HCT116 (cell line): ENCODE measurements at regions not wholly inside any gene's neighbourhood (a gene's known extent, or its start where the extent isn't known, plus 50 kb on each side); places are given as distances from the start of the nearest gene placed in this dataset.

ENCODE experiments used
- EZH2 ChIP-seq: fragments of 200-600 bp; sonication (generic); IDR thresholded peaks from 2 replicates; pipeline ENCODE4 v1.6.1; 2017; ENCODE audit warnings: antibody characterized with exemption, mixed run types
- RAD21 ChIP-seq: IDR thresholded peaks from 2 replicates; pipeline ENCODE4 v1.6.1; 2012; ENCODE audit warnings: low read depth, mild to moderate bottlenecking
- TF ChIP-seq, protein P1 (sequence below): IDR thresholded peaks from 2 replicates; pipeline ENCODE4 v1.6.1; 2012; ENCODE audit warnings: low read depth
- TF ChIP-seq, protein P2 (sequence below), 3 experiments: fragments of 200-600 bp in 1 of 3; sonication (generic) in 1 of 3; IDR thresholded peaks in 2 of 3; conservative IDR thresholded peaks in 1 of 3; 2 replicates each; pipeline ENCODE4 v1.5.1; 2012 to 2017; ENCODE audit warnings: low read depth in 2 of 3, low read length in 2 of 3, antibody characterized with exemption in 1 of 3, borderline replicate concordance in 1 of 3, control low read depth in 1 of 3, mild to moderate bottlenecking in 1 of 3, mixed read lengths in 1 of 3, mixed run types in 1 of 3, moderate library complexity in 1 of 3; ENCODE audit not compliant: insufficient read depth in 1 of 3
- TF ChIP-seq, protein P3 (sequence below): IDR thresholded peaks from 2 replicates; pipeline ENCODE4 v1.6.1; 2012

DNA sequence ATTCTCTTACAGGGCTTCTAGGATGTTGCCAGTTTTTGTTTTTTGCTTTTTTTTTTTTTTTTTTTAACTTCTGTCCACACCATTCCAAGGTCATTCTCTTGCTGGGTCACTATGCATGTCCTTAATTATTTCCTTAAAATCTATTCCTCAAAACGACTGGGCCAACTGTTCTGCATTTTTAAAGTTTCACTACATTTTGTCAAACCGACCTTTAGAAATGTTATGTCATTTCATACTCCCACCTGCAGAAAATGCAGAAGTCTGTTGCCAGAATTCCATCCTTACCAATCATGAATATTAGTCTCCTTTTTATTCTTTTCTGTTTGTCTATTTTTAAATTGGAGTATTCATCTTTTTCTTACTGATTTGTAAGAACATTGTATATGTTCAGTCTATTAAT, 295.5 kb downstream of the ZSWIM6 start:
- TF ChIP-seq RAD21 (no peak), EZH2 (no peak)
- TF ChIP-seq, protein P1, sequence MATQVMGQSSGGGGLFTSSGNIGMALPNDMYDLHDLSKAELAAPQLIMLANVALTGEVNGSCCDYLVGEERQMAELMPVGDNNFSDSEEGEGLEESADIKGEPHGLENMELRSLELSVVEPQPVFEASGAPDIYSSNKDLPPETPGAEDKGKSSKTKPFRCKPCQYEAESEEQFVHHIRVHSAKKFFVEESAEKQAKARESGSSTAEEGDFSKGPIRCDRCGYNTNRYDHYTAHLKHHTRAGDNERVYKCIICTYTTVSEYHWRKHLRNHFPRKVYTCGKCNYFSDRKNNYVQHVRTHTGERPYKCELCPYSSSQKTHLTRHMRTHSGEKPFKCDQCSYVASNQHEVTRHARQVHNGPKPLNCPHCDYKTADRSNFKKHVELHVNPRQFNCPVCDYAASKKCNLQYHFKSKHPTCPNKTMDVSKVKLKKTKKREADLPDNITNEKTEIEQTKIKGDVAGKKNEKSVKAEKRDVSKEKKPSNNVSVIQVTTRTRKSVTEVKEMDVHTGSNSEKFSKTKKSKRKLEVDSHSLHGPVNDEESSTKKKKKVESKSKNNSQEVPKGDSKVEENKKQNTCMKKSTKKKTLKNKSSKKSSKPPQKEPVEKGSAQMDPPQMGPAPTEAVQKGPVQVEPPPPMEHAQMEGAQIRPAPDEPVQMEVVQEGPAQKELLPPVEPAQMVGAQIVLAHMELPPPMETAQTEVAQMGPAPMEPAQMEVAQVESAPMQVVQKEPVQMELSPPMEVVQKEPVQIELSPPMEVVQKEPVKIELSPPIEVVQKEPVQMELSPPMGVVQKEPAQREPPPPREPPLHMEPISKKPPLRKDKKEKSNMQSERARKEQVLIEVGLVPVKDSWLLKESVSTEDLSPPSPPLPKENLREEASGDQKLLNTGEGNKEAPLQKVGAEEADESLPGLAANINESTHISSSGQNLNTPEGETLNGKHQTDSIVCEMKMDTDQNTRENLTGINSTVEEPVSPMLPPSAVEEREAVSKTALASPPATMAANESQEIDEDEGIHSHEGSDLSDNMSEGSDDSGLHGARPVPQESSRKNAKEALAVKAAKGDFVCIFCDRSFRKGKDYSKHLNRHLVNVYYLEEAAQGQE, result no peak
- TF ChIP-seq, protein P2, sequence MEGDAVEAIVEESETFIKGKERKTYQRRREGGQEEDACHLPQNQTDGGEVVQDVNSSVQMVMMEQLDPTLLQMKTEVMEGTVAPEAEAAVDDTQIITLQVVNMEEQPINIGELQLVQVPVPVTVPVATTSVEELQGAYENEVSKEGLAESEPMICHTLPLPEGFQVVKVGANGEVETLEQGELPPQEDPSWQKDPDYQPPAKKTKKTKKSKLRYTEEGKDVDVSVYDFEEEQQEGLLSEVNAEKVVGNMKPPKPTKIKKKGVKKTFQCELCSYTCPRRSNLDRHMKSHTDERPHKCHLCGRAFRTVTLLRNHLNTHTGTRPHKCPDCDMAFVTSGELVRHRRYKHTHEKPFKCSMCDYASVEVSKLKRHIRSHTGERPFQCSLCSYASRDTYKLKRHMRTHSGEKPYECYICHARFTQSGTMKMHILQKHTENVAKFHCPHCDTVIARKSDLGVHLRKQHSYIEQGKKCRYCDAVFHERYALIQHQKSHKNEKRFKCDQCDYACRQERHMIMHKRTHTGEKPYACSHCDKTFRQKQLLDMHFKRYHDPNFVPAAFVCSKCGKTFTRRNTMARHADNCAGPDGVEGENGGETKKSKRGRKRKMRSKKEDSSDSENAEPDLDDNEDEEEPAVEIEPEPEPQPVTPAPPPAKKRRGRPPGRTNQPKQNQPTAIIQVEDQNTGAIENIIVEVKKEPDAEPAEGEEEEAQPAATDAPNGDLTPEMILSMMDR (IDR thresholded peaks at IDR 0.05 in 2 of 3, conservative IDR thresholded peaks at IDR 0.05 in 1 of 3; ENCODE audit: borderline replicate concordance in 1 of 3, insufficient read depth in 1 of 3, low read depth in 2 of 3, low read length in 2 of 3), result no peak
- TF ChIP-seq, protein P3, sequence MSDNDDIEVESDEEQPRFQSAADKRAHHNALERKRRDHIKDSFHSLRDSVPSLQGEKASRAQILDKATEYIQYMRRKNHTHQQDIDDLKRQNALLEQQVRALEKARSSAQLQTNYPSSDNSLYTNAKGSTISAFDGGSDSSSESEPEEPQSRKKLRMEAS, result no peak
